Lower lobe of right lung (tissue), 2 donors: ENCODE measurements at regions not wholly inside any gene's neighbourhood (a gene's known extent, or its start where the extent isn't known, plus 50 kb on each side); places are given as distances from the start of the nearest gene placed in this dataset.

ENCODE experiments used
- ATAC-seq, 2 donors: fragments of 200-7000 bp; cut with Tn5 transposase; one replicate each; pipeline ENCODE4 v1.9.1; 2020 to 2022; ENCODE audit warnings: mild to moderate bottlenecking in 2 of 2, moderate library complexity in 2 of 2
- DNase-seq: peaks from one replicate; pipeline ENCODE4 v3.0.0-alpha.2; 2020
- H3K27ac ChIP-seq: fragments of 200-600 bp; one replicate; pipeline ENCODE4 v1.8.0; 2022
- H3K27me3 ChIP-seq: fragments of 200-600 bp; one replicate; pipeline ENCODE4 v1.8.0; 2022; ENCODE audit warnings: low read depth
- H3K36me3 ChIP-seq: fragments of 200-600 bp; one replicate; pipeline ENCODE4 v1.8.0; 2022; ENCODE audit warnings: mild to moderate bottlenecking
- H3K4me1 ChIP-seq: fragments of 200-600 bp; one replicate; pipeline ENCODE4 v1.8.0; 2022
- H3K4me3 ChIP-seq: fragments of 200-600 bp; one replicate; pipeline ENCODE4 v1.8.0; 2022; ENCODE audit warnings: mild to moderate bottlenecking
- H3K9me3 ChIP-seq: fragments of 200-600 bp; one replicate; pipeline ENCODE4 v1.8.0; 2022
- CTCF ChIP-seq: fragments of 200-600 bp; IDR thresholded peaks from one replicate; pipeline ENCODE4 v1.8.0; 2022; ENCODE audit warnings: antibody characterized with exemption, mild to moderate bottlenecking
- intact Hi-C: fragments of 100-400 bp; cut with DNase I; formaldehyde crosslinking; loops from one replicate; pipeline ENCODE4 v1.11.0; 2022
- donor health status: DM: no; HTN: yes; CAD: no; lungs with severe emphysema.

GRCh38 chr2:207394203-207394781, 135.5 kb upstream of the CREB1 start:
- Histone ChIP-seq H3K27ac (no peak overlapping the region), H3K36me3 (no peaks in the 10 kb centered on the region), H3K9me3 (no peaks in the 10 kb centered on the region), H3K4me3 (no peak overlapping the region), H3K27me3 (no peaks in the 10 kb centered on the region), H3K4me1 (no peaks in the 10 kb centered on the region)
- no peak for TF ChIP-seq CTCF
- DNase-seq: no peak
- ATAC-seq: no peak
- intact Hi-C loops: no loop called here

DNA sequence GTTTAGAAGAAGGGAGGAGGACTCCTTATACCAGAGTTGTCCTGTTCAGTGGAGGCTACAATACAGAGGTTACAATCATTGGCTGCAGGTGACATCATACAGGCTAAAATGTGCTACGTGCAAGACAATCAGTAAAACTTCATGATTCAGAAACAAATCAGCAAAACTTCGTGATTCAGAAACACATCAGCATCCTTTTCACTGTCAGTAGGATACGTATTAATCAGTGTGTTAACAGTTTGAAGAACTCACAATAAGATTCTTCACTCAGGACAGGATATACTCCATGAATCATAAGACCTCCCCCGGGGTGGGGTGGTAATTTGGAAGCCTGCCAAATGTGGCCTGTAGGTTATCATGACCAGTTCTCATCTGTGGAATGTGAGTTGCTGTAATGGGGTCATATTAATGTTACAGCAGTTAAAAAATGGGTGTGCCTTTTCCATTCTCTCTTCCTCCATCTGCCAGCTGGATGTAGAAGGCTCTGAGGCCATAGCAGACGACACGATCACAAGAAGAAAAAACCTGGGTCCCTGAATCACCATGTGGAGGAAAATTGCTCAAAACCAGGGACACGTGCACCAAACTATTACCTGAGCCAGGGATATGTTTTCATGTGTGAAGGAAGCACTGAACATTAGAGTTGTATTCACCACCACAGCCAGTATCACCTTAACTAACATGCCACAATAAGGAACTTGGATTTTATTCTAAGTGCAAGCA, 134.8 kb upstream of the CREB1 start:
- intact Hi-C loops: no loop called here
- no peak for TF ChIP-seq CTCF
- Histone ChIP-seq H3K9me3 (no peaks in the 10 kb centered on the region), H3K36me3 (no peaks in the 10 kb centered on the region), H3K27ac (no peak overlapping the region), H3K4me1 (no peaks in the 10 kb centered on the region), H3K4me3 (no peak overlapping the region), H3K27me3 (no peaks in the 10 kb centered on the region)
- no peak for ATAC-seq
- no peak for DNase-seq

GRCh38 chr2:207395535-207396251, 134.1 kb upstream of the CREB1 start:
- Histone ChIP-seq H3K4me3 (no peak overlapping the region), H3K4me1 (no peaks in the 10 kb centered on the region), H3K27me3 (no peaks in the 10 kb centered on the region), H3K9me3 (no peaks in the 10 kb centered on the region), H3K36me3 (no peaks in the 10 kb centered on the region), H3K27ac (no peak overlapping the region)
- DNase-seq (no peak), ATAC-seq (no peak)
- no peak for TF ChIP-seq CTCF
- intact Hi-C loops: no loop called here

GRCh38 chr2:207397917-207398655, 131.7 kb upstream of the CREB1 start:
- no peak for TF ChIP-seq CTCF
- Histone ChIP-seq H3K4me3 (no peak overlapping the region), H3K36me3 (no peaks in the 10 kb centered on the region), H3K27me3 (no peaks in the 10 kb centered on the region), H3K9me3 (no peaks in the 10 kb centered on the region), H3K27ac (no peak overlapping the region), H3K4me1 (no peaks in the 10 kb centered on the region)
- intact Hi-C loops: no loop called here
- ATAC-seq (no peak), DNase-seq (no peak)

DNA sequence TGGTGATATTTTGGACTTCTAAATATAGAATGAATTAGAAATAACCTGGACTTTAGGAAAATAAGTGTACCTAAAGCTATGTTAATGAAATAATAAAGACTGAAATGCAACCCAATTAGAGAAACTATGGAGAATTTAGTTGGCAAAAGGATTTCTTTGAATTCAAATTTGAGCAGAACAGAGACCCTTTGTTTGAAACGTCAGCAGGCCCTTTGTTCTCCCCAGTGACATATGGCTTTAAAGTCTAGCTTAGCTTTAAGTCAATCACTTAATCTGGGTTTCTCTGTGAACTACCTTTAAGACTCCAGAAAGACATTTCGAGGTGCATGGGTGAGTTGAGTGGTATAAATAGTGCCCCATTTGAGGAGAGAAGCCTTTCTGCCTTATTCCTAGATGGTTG, 130.5 kb upstream of the CREB1 start:
- DNase-seq: no peak
- H3K4me3 ChIP-seq: no peak overlapping the region
- no peak for TF ChIP-seq CTCF
- no peaks in the 10 kb centered on the region for H3K4me1 ChIP-seq
- H3K9me3 ChIP-seq: no peaks in the 10 kb centered on the region
- ATAC-seq: no peak
- intact Hi-C loops: no loop called here
- H3K27ac ChIP-seq: no peak overlapping the region
- H3K27me3 ChIP-seq: no peaks in the 10 kb centered on the region
- no peaks in the 10 kb centered on the region for H3K36me3 ChIP-seq
